ENCODE measurements at regions not wholly inside any gene's neighbourhood (a gene's known extent, or its start where the extent isn't known, plus 50 kb on each side); places are given as distances from the start of the nearest gene placed in this dataset.

GRCh38 chr12:90393652-90394051, 561.3 kb downstream of the CCER1 start:
- peaks cover 3% of the 10 kb centered on the region for H3K36me3 Mint-ChIP-seq
- POLR2A ChIA-PET, result no interaction called here
- no peak overlapping the region for H3K4me3 Mint-ChIP-seq
- H3K9me3 Mint-ChIP-seq, result peaks cover 14% of the 10 kb centered on the region
- H3K4me1 Mint-ChIP-seq (ENCODE audit: low read depth), result no peaks in the 10 kb centered on the region
- no peak overlapping the region for H3K27ac Mint-ChIP-seq
- CTCF ChIA-PET, result no interaction called here
- no peaks in the 10 kb centered on the region for H3K27me3 Mint-ChIP-seq
- no peak for DNase-seq
- intact Hi-C loops (cut with micrococcal nuclease), result no loop called here

- H3K9me3 Mint-ChIP-seq, result peaks cover 14% of the 10 kb centered on the region
- CTCF ChIA-PET, result no interaction called here
- POLR2A ChIA-PET, result no interaction called here
- no peak overlapping the region for H3K27ac Mint-ChIP-seq
- no peak overlapping the region for H3K4me3 Mint-ChIP-seq
- H3K36me3 Mint-ChIP-seq, result peaks cover 3% of the 10 kb centered on the region
- intact Hi-C loops (cut with micrococcal nuclease), result no loop called here
- H3K4me1 Mint-ChIP-seq (ENCODE audit: low read depth), result no peaks in the 10 kb centered on the region
- no peak for DNase-seq
- H3K27me3 Mint-ChIP-seq, result no peaks in the 10 kb centered on the region
Observed at GRCh38 chr12:90393089-90393488, 561.9 kb downstream of the CCER1 start.

GRCh38 chr12:90390947-90391346, 564.0 kb downstream of the CCER1 start:
- Mint-ChIP-seq H3K27ac (no peak overlapping the region), H3K27me3 (no peaks in the 10 kb centered on the region), H3K4me1 (ENCODE audit: low read depth) (no peaks in the 10 kb centered on the region), H3K36me3 (peaks cover under 1% of the 10 kb centered on the region), H3K9me3 (peaks cover 3% of the 10 kb centered on the region), H3K4me3 (no peak overlapping the region)
- POLR2A ChIA-PET, result no interaction called here
- DNase-seq, result no peak
- intact Hi-C loops (cut with micrococcal nuclease), result no loop called here
- CTCF ChIA-PET, result no interaction called here

- no peaks in the 10 kb centered on the region for H3K9me3 Mint-ChIP-seq
- H3K4me3 Mint-ChIP-seq, result no peak overlapping the region
- ChIA-PET CTCF (no interaction called here), POLR2A (no interaction called here)
- H3K36me3 Mint-ChIP-seq, result no peaks in the 10 kb centered on the region
- H3K27me3 Mint-ChIP-seq, result no peaks in the 10 kb centered on the region
- no peaks in the 10 kb centered on the region for H3K4me1 Mint-ChIP-seq (ENCODE audit: low read depth)
- intact Hi-C loops (cut with micrococcal nuclease), result no loop called here
- no peak overlapping the region for H3K27ac Mint-ChIP-seq
- DNase-seq, result no peak
Observed at GRCh38 chr12:90368081-90368480, 586.9 kb downstream of the CCER1 start.

GRCh38 chr12:90366286-90366685, 588.7 kb downstream of the CCER1 start:
- H3K36me3 Mint-ChIP-seq, result no peaks in the 10 kb centered on the region
- H3K27ac Mint-ChIP-seq, result no peak overlapping the region
- no peaks in the 10 kb centered on the region for H3K4me1 Mint-ChIP-seq (ENCODE audit: low read depth)
- intact Hi-C loops (cut with micrococcal nuclease), result no loop called here
- no peaks in the 10 kb centered on the region for H3K27me3 Mint-ChIP-seq
- no peaks in the 10 kb centered on the region for H3K9me3 Mint-ChIP-seq
- DNase-seq, result no peak
- ChIA-PET POLR2A (no interaction called here), CTCF (no interaction called here)
- no peak overlapping the region for H3K4me3 Mint-ChIP-seq

- Mint-ChIP-seq H3K27me3 (no peaks in the 10 kb centered on the region), H3K4me1 (ENCODE audit: low read depth) (no peaks in the 10 kb centered on the region), H3K9me3 (no peaks in the 10 kb centered on the region), H3K27ac (no peak overlapping the region), H3K36me3 (no peaks in the 10 kb centered on the region), H3K4me3 (no peak overlapping the region)
- DNase-seq, result no peak
- intact Hi-C loops (cut with micrococcal nuclease), result no loop called here
- POLR2A ChIA-PET, result no interaction called here
- CTCF ChIA-PET, result no interaction called here
Observed at GRCh38 chr12:90360300-90360699, 594.7 kb downstream of the CCER1 start.

GRCh38 chr12:90355711-90356355, 599.1 kb downstream of the CCER1 start:
- intact Hi-C loops (cut with micrococcal nuclease), result no loop called here
- Mint-ChIP-seq H3K27me3 (no peaks in the 10 kb centered on the region), H3K36me3 (no peaks in the 10 kb centered on the region), H3K27ac (no peak overlapping the region), H3K4me1 (ENCODE audit: low read depth) (no peaks in the 10 kb centered on the region), H3K9me3 (peaks cover 5% of the 10 kb centered on the region), H3K4me3 (no peak overlapping the region)
- POLR2A ChIA-PET, result no interaction called here
- DNase-seq, result no peak
- CTCF ChIA-PET, result no interaction called here

- Mint-ChIP-seq H3K9me3 (no peaks in the 10 kb centered on the region), H3K4me3 (no peak overlapping the region), H3K27me3 (peaks cover 13% of the 10 kb centered on the region), H3K4me1 (ENCODE audit: low read depth) (no peaks in the 10 kb centered on the region), H3K27ac (no peak overlapping the region), H3K36me3 (no peaks in the 10 kb centered on the region)
- CTCF ChIA-PET, result no interaction called here
- intact Hi-C loops (cut with micrococcal nuclease), result no loop called here
- POLR2A ChIA-PET, result no interaction called here
- DNase-seq, result no peak
Observed at GRCh38 chr12:90343966-90344365, 611.0 kb downstream of the CCER1 start.

GRCh38 chr12:90342081-90342480, 612.9 kb downstream of the CCER1 start:
- intact Hi-C loops (cut with micrococcal nuclease), result no loop called here
- ChIA-PET POLR2A (no interaction called here), CTCF (no interaction called here)
- Mint-ChIP-seq H3K4me1 (ENCODE audit: low read depth) (no peaks in the 10 kb centered on the region), H3K27ac (no peak overlapping the region), H3K9me3 (no peaks in the 10 kb centered on the region), H3K36me3 (no peaks in the 10 kb centered on the region), H3K4me3 (no peak overlapping the region), H3K27me3 (peaks cover 15% of the 10 kb centered on the region)
- no peak for DNase-seq

- Mint-ChIP-seq H3K27me3 (peaks cover 11% of the 10 kb centered on the region), H3K27ac (no peak overlapping the region), H3K4me3 (no peak overlapping the region), H3K9me3 (no peaks in the 10 kb centered on the region), H3K4me1 (ENCODE audit: low read depth) (no peaks in the 10 kb centered on the region), H3K36me3 (no peaks in the 10 kb centered on the region)
- intact Hi-C loops (cut with micrococcal nuclease), result no loop called here
- CTCF ChIA-PET, result no interaction called here
- no peak for DNase-seq
- POLR2A ChIA-PET, result no interaction called here
Observed at GRCh38 chr12:90339837-90340236, 615.1 kb downstream of the CCER1 start.

GRCh38 chr12:90338365-90338764, 616.6 kb downstream of the CCER1 start:
- ChIA-PET POLR2A (no interaction called here), CTCF (no interaction called here)
- no peaks in the 10 kb centered on the region for H3K4me1 Mint-ChIP-seq (ENCODE audit: low read depth)
- H3K27ac Mint-ChIP-seq, result no peak overlapping the region
- DNase-seq, result no peak
- H3K27me3 Mint-ChIP-seq, result peaks cover 6% of the 10 kb centered on the region
- no peaks in the 10 kb centered on the region for H3K36me3 Mint-ChIP-seq
- H3K4me3 Mint-ChIP-seq, result no peak overlapping the region
- intact Hi-C loops (cut with micrococcal nuclease), result no loop called here
- no peaks in the 10 kb centered on the region for H3K9me3 Mint-ChIP-seq

- no peaks in the 10 kb centered on the region for H3K9me3 Mint-ChIP-seq
- POLR2A ChIA-PET, result no interaction called here
- no peak overlapping the region for H3K27ac Mint-ChIP-seq
- no peaks in the 10 kb centered on the region for H3K4me1 Mint-ChIP-seq (ENCODE audit: low read depth)
- intact Hi-C loops (cut with micrococcal nuclease), result no loop called here
- CTCF ChIA-PET, result no interaction called here
- no peaks in the 10 kb centered on the region for H3K36me3 Mint-ChIP-seq
- no peak for DNase-seq
- H3K27me3 Mint-ChIP-seq, result peaks cover 2% of the 10 kb centered on the region
- no peak overlapping the region for H3K4me3 Mint-ChIP-seq
Observed at GRCh38 chr12:90337018-90337417, 618.0 kb downstream of the CCER1 start.

GRCh38 chr12:90335566-90335965, 619.4 kb downstream of the CCER1 start:
- no peaks in the 10 kb centered on the region for H3K9me3 Mint-ChIP-seq
- no peak overlapping the region for H3K27ac Mint-ChIP-seq
- CTCF ChIA-PET, result no interaction called here
- peaks cover 2% of the 10 kb centered on the region for H3K27me3 Mint-ChIP-seq
- no peak overlapping the region for H3K4me3 Mint-ChIP-seq
- intact Hi-C loops (cut with micrococcal nuclease), result no loop called here
- POLR2A ChIA-PET, result no interaction called here
- H3K4me1 Mint-ChIP-seq (ENCODE audit: low read depth), result no peaks in the 10 kb centered on the region
- DNase-seq, result no peak
- no peaks in the 10 kb centered on the region for H3K36me3 Mint-ChIP-seq

GRCh38 chr12:90333939-90334338, 621.0 kb downstream of the CCER1 start:
- DNase-seq, result no peak
- H3K4me3 Mint-ChIP-seq, result no peak overlapping the region

More at GRCh38 chr12:90333939-90334338, 621.0 kb downstream of the CCER1 start:
- H3K36me3 Mint-ChIP-seq, result no peaks in the 10 kb centered on the region
- CTCF ChIA-PET, result no interaction called here
- H3K27me3 Mint-ChIP-seq, result peaks cover 2% of the 10 kb centered on the region
- no peak overlapping the region for H3K27ac Mint-ChIP-seq
- H3K9me3 Mint-ChIP-seq, result no peaks in the 10 kb centered on the region
- POLR2A ChIA-PET, result no interaction called here
- no peaks in the 10 kb centered on the region for H3K4me1 Mint-ChIP-seq (ENCODE audit: low read depth)
- intact Hi-C loops (cut with micrococcal nuclease), result no loop called here

Measured in activated CD4-positive, alpha-beta memory T cell treated with anti-CD3 and anti-CD28 coated beads for 36 hours (primary cell).